PC-3 (cell line): ENCODE measurements at regions not wholly inside any gene's neighbourhood (a gene's known extent, or its start where the extent isn't known, plus 50 kb on each side); places are given as distances from the start of the nearest gene placed in this dataset.

Source experiments
- EZH2 ChIP-seq: fragments of 300-600 bp; sonication (generic); IDR thresholded peaks from one replicate; pipeline ENCODE4 v1.6.1; 2017; ENCODE audit warnings: antibody characterized with exemption, mild to moderate bottlenecking, low read length; ENCODE audit not compliant: unreplicated experiment
- EZH2phosphoT487 ChIP-seq: fragments of 300-600 bp; sonication (generic); IDR thresholded peaks from 2 replicates; pipeline ENCODE4 v1.6.1; 2018; ENCODE audit warnings: mild to moderate bottlenecking, antibody characterized with exemption, low read length, borderline replicate concordance
- TF ChIP-seq, protein P1 (sequence below): fragments of 300-600 bp; sonication (generic); conservative IDR thresholded peaks from 2 replicates; pipeline ENCODE4 v1.5.1; 2017; ENCODE audit warnings: antibody characterized with exemption, low read depth, mild to moderate bottlenecking, low read length

- TF ChIP-seq EZH2 (no peak), EZH2phosphoT487 (no peak)
- TF ChIP-seq, protein P1, sequence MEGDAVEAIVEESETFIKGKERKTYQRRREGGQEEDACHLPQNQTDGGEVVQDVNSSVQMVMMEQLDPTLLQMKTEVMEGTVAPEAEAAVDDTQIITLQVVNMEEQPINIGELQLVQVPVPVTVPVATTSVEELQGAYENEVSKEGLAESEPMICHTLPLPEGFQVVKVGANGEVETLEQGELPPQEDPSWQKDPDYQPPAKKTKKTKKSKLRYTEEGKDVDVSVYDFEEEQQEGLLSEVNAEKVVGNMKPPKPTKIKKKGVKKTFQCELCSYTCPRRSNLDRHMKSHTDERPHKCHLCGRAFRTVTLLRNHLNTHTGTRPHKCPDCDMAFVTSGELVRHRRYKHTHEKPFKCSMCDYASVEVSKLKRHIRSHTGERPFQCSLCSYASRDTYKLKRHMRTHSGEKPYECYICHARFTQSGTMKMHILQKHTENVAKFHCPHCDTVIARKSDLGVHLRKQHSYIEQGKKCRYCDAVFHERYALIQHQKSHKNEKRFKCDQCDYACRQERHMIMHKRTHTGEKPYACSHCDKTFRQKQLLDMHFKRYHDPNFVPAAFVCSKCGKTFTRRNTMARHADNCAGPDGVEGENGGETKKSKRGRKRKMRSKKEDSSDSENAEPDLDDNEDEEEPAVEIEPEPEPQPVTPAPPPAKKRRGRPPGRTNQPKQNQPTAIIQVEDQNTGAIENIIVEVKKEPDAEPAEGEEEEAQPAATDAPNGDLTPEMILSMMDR, result no peak
Measured at GRCh38 chr9:81379655-81380054, 309.7 kb downstream of the TLE1 start.
